KMS-11 (cell line): ENCODE measurements at regions not wholly inside any gene's neighbourhood (a gene's known extent, or its start where the extent isn't known, plus 50 kb on each side); places are given as distances from the start of the nearest gene placed in this dataset.

Experiments
- H2AFZ ChIP-seq: fragments of 200-600 bp; sonication (generic); 2 replicates; pipeline ENCODE4 v1.6.1; 2016; ENCODE audit warnings: antibody characterized with exemption, mixed run types, low read depth
- H3K27ac ChIP-seq: fragments of 200-600 bp; sonication (generic); 2 replicates; pipeline ENCODE4 v1.6.1; 2016; ENCODE audit warnings: mild to moderate bottlenecking, mixed run types
- H3K27me3 ChIP-seq: fragments of 200-600 bp; sonication (generic); 2 replicates; pipeline ENCODE4 v1.6.1; 2017; ENCODE audit warnings: mild to moderate bottlenecking, low read depth, mixed run types, moderate library complexity; ENCODE audit not compliant: insufficient read depth
- H3K36me3 ChIP-seq: fragments of 200-600 bp; sonication (generic); 2 replicates; pipeline ENCODE4 v1.6.1; 2017; ENCODE audit warnings: mild to moderate bottlenecking, mixed run types; ENCODE audit not compliant: insufficient read depth
- H3K4me1 ChIP-seq: fragments of 200-600 bp; sonication (generic); 2 replicates; pipeline ENCODE4 v1.6.1; 2016; ENCODE audit warnings: mild to moderate bottlenecking, low read depth, mixed run types; ENCODE audit not compliant: poor library complexity, severe bottlenecking
- H3K4me2 ChIP-seq: fragments of 200-600 bp; sonication (generic); 2 replicates; pipeline ENCODE4 v1.7.0; 2016; ENCODE audit warnings: mild to moderate bottlenecking, mixed run types
- H3K4me3 ChIP-seq: fragments of 200-600 bp; sonication (generic); IDR thresholded peaks from 2 replicates; pipeline ENCODE4 v1.6.1; 2017; ENCODE audit warnings: low read depth, low read length, mixed read lengths; ENCODE audit not compliant: insufficient read depth
- H3K79me2 ChIP-seq: fragments of 200-600 bp; sonication (generic); 2 replicates; pipeline ENCODE4 v1.6.1; 2016; ENCODE audit warnings: low read depth, mixed run types; ENCODE audit not compliant: insufficient read depth
- H3K9ac ChIP-seq: fragments of 200-600 bp; sonication (generic); 2 replicates; pipeline ENCODE4 v1.6.1; 2016; ENCODE audit warnings: mild to moderate bottlenecking, mixed run types
- H4K20me1 ChIP-seq: fragments of 200-600 bp; sonication (generic); 2 replicates; pipeline ENCODE4 v1.6.1; 2016; ENCODE audit warnings: mild to moderate bottlenecking, mixed run types; ENCODE audit not compliant: insufficient read depth
- CTCF ChIP-seq: fragments of 200-600 bp; sonication (generic); conservative IDR thresholded peaks from 2 replicates; pipeline ENCODE4 v1.6.1; 2017; ENCODE audit warnings: low read depth, mild to moderate bottlenecking, antibody characterized with exemption, low read length, moderate library complexity, mixed read lengths

DNA sequence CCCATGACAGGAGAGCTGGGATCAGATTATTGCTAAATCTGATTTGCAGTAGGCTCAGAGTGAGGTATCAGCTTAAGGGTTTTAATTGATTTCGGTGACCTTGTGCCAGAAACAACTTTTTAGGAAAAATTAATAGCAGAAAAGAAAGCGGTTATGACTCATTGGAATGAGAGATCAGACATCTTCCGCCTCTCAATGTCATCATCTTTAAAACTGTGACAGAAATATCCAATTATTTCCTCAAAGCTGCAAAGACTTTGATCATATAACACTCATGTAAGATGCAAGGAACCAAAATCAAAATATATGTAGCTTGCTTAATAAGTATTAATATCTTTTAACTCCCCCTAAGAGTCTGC lies 190.1 kb upstream of the FOXF1 start:
- H2AFZ ChIP-seq = no peak overlapping the region
- H3K27ac ChIP-seq = no peak overlapping the region
- no peak overlapping the region for H3K4me2 ChIP-seq
- H3K79me2 ChIP-seq = no peaks in the 10 kb centered on the region
- H3K4me1 ChIP-seq = no peaks in the 10 kb centered on the region
- no peak overlapping the region for H3K9ac ChIP-seq
- H3K4me3 ChIP-seq = no peak overlapping the region
- TF ChIP-seq CTCF = no peak
- H3K36me3 ChIP-seq = no peaks in the 10 kb centered on the region
- peaks cover 23% of the 10 kb centered on the region; the same call in 1 of the 2 replicates for H3K27me3 ChIP-seq
- H4K20me1 ChIP-seq = no peaks in the 10 kb centered on the region

DNA sequence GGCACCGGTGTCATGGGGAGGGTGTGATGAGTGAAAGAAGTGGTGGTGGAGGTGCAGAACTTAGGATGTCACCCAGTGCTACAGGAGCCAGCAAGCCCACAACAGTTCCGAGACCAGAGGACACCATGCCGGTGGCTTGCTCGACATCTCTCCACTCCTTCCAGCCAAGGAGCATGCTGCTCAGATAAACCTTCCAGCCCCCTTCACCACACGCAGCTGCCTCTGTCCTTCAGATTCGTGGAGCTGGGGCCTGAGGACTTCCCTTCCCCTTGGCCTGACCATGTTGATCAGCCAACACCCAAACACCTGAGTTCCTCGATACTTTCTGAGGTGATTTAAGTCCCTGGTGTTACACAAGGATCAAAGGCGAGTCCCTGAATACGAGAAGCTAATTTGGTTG lies 188.8 kb upstream of the FOXF1 start:
- Histone ChIP-seq H3K27ac (no peak overlapping the region), H3K79me2 (no peaks in the 10 kb centered on the region), H4K20me1 (no peaks in the 10 kb centered on the region), H3K27me3 (peaks cover 19% of the 10 kb centered on the region; the same call in 1 of the 2 replicates), H3K4me1 (no peaks in the 10 kb centered on the region), H3K36me3 (no peaks in the 10 kb centered on the region), H3K9ac (no peak overlapping the region), H3K4me3 (no peak overlapping the region), H2AFZ (no peak overlapping the region), H3K4me2 (no peak overlapping the region)
- no peak for TF ChIP-seq CTCF

GRCh38 chr16:86322283-86322682 lies 188.0 kb upstream of the FOXF1 start:
- Histone ChIP-seq H2AFZ (no peak overlapping the region), H3K36me3 (no peaks in the 10 kb centered on the region), H3K27ac (no peak overlapping the region), H3K4me1 (no peaks in the 10 kb centered on the region), H3K27me3 (peaks cover 20% of the 10 kb centered on the region; the same call in 1 of the 2 replicates), H3K79me2 (no peaks in the 10 kb centered on the region), H3K4me2 (no peak overlapping the region), H3K4me3 (no peak overlapping the region), H4K20me1 (no peaks in the 10 kb centered on the region), H3K9ac (no peak overlapping the region)
- TF ChIP-seq CTCF = no peak

GRCh38 chr16:86322806-86323205 lies 187.5 kb upstream of the FOXF1 start:
- Histone ChIP-seq H3K4me3 (no peak overlapping the region), H3K79me2 (no peaks in the 10 kb centered on the region), H4K20me1 (no peaks in the 10 kb centered on the region), H3K36me3 (no peaks in the 10 kb centered on the region), H3K27ac (no peak overlapping the region), H3K9ac (no peak overlapping the region), H3K4me1 (no peaks in the 10 kb centered on the region), H3K4me2 (no peak overlapping the region), H2AFZ (no peak overlapping the region), H3K27me3 (peaks cover 21% of the 10 kb centered on the region; the same call in 1 of the 2 replicates)
- no peak for TF ChIP-seq CTCF
